Astrocyte of the cerebellum (primary cell): ENCODE measurements at regions not wholly inside any gene's neighbourhood (a gene's known extent, or its start where the extent isn't known, plus 50 kb on each side); places are given as distances from the start of the nearest gene placed in this dataset.

Experiments used
- DNase-seq: peaks from one replicate; pipeline ENCODE4 v3.0.0-alpha.2; 2011; ENCODE audit warnings: low read depth
- H3K4me3 ChIP-seq: 2 replicates; pipeline ENCODE4 v1.5.1; 2011; ENCODE audit warnings: mild to moderate bottlenecking, low read depth, low read length, moderate library complexity
- CTCF ChIP-seq: IDR thresholded peaks from 2 replicates; pipeline ENCODE4 v1.5.1; 2012; ENCODE audit warnings: low read length, low read depth, moderate library complexity, mild to moderate bottlenecking; ENCODE audit errors: missing control alignments
- in situ Hi-C: cut with HindIII; loops from 2 replicates; pipeline ENCODE4 v1.10.0; 2017; ENCODE audit warnings: low sequenced_read_pairs

- in situ Hi-C loops, result no loop called here
- no peak for TF ChIP-seq CTCF
- DNase-seq, result no peak
- H3K4me3 ChIP-seq, result no peak overlapping the region
These were observed 393.4 kb upstream of the SULF2 start for GRCh38 chr20:48178633-48179032.

GRCh38 chr20:48177058-48177457 lies 391.8 kb upstream of the SULF2 start:
- no peak overlapping the region for H3K4me3 ChIP-seq
- no peak for TF ChIP-seq CTCF
- in situ Hi-C loops, result no loop called here
- no peak for DNase-seq

- TF ChIP-seq CTCF, result no peak
- no peak for DNase-seq
- no peak overlapping the region for H3K4me3 ChIP-seq
- in situ Hi-C loops, result no loop called here
These were observed 390.9 kb upstream of the SULF2 start for GRCh38 chr20:48176139-48176538.

GRCh38 chr20:48175261-48175660 lies 390.0 kb upstream of the SULF2 start:
- in situ Hi-C loops, result no loop called here
- H3K4me3 ChIP-seq, result no peak overlapping the region
- DNase-seq, result no peak
- TF ChIP-seq CTCF, result no peak

GRCh38 chr20:48172357-48172702 lies 387.0 kb upstream of the SULF2 start:
- no peak for TF ChIP-seq CTCF
- in situ Hi-C loops, result no loop called here
- H3K4me3 ChIP-seq, result no peak overlapping the region
- DNase-seq, result no peak

GRCh38 chr20:48171626-48172356 lies 386.5 kb upstream of the SULF2 start:
- H3K4me3 ChIP-seq, result no peak overlapping the region
- in situ Hi-C loops, result no loop called here
- DNase-seq, result no peak
- TF ChIP-seq CTCF, result no peak

- TF ChIP-seq CTCF, result no peak
- in situ Hi-C loops, result no loop called here
- DNase-seq, result no peak
- no peak overlapping the region for H3K4me3 ChIP-seq
These were observed 385.8 kb upstream of the SULF2 start for GRCh38 chr20:48171071-48171470.
